ENCODE measurements at regions not wholly inside any gene's neighbourhood (a gene's known extent, or its start where the extent isn't known, plus 50 kb on each side); places are given as distances from the start of the nearest gene placed in this dataset.
"Not testable (repeated sequence)": the region's sequence is repeated elsewhere in the genome, so short reads cannot be mapped to it uniquely, and the experiment has no call there.

GRCh38 chr2:186927867-186928191 lies 78.9 kb upstream of the ZSWIM2 start:
- DNase-seq (ENCODE audit: low read depth) = no peak

- no peak for DNase-seq (ENCODE audit: low read depth)
Observed at GRCh38 chr2:186927185-186927866, 78.4 kb upstream of the ZSWIM2 start.

- no peak for DNase-seq (ENCODE audit: low read depth)
Observed at GRCh38 chr2:186925514-186925913, 76.5 kb upstream of the ZSWIM2 start.

- not testable (repeated sequence) for DNase-seq (ENCODE audit: low read depth)
Observed at GRCh38 chr2:186922316-186922715, 73.3 kb upstream of the ZSWIM2 start.

GRCh38 chr2:186919296-186919695 lies 70.3 kb upstream of the ZSWIM2 start:
- DNase-seq (ENCODE audit: low read depth) = peak; percentile 73

GRCh38 chr2:186918495-186918894 lies 69.5 kb upstream of the ZSWIM2 start:
- DNase-seq (ENCODE audit: low read depth) = no peak

- peak; percentile 21 for DNase-seq (ENCODE audit: low read depth)
Observed at GRCh38 chr2:186917866-186918265, 68.9 kb upstream of the ZSWIM2 start.

- DNase-seq (ENCODE audit: low read depth) = no peak
Observed at GRCh38 chr2:186913870-186914269, 64.9 kb upstream of the ZSWIM2 start.

GRCh38 chr2:186912979-186913378 lies 64.0 kb upstream of the ZSWIM2 start:
- DNase-seq (ENCODE audit: low read depth) = no peak

GRCh38 chr2:186911551-186912085 lies 62.6 kb upstream of the ZSWIM2 start:
- no peak for DNase-seq (ENCODE audit: low read depth)

- DNase-seq (ENCODE audit: low read depth) = no peak
Observed at GRCh38 chr2:186910996-186911395, 62.0 kb upstream of the ZSWIM2 start.

GRCh38 chr2:186909095-186909494 lies 60.1 kb upstream of the ZSWIM2 start:
- DNase-seq (ENCODE audit: low read depth) = no peak

- no peak for DNase-seq (ENCODE audit: low read depth)
Observed at GRCh38 chr2:186907897-186908296, 58.9 kb upstream of the ZSWIM2 start.

GRCh38 chr2:186903216-186903615 lies 54.2 kb upstream of the ZSWIM2 start:
- DNase-seq (ENCODE audit: low read depth) = peak; percentile 27

Measured in RPMI7951 (cell line).